ENCODE measurements at regions not wholly inside any gene's neighbourhood (a gene's known extent, or its start where the extent isn't known, plus 50 kb on each side); places are given as distances from the start of the nearest gene placed in this dataset.

- TF ChIP-seq POLR2A (IDR thresholded peaks at IDR 0.05) (no peak), CTCF (IDR thresholded peaks at IDR 0.05 in 4 of 5, conservative IDR thresholded peaks at IDR 0.05 in 1 of 5) (no peak)
Observed at GRCh38 chrX:15143825-15144121, 126.1 kb downstream of the ASB9 start.
